Endometrium (tissue), 2 donors: ENCODE measurements at regions not wholly inside any gene's neighbourhood (a gene's known extent, or its start where the extent isn't known, plus 50 kb on each side); places are given as distances from the start of the nearest gene placed in this dataset.

ENCODE experiments used
- FAIRE-seq: peaks from 2 replicates; lab custom pipeline; 2012; peaks lifted over from hg19 to GRCh38; lab: Jason Lieb, UNC
- donor health status: control.
- donor health status: control.

GRCh38 chr17:73694491-73694890, 50.2 kb upstream of the SDK2 start:
- no peak for FAIRE-seq

- no peak for FAIRE-seq
Measured at GRCh38 chr17:73695035-73695738, 50.9 kb upstream of the SDK2 start.

- FAIRE-seq: no peak
Measured at GRCh38 chr17:73696251-73696650, 52.0 kb upstream of the SDK2 start.

- FAIRE-seq: no peak
Measured at GRCh38 chr17:73697872-73698271, 53.6 kb upstream of the SDK2 start.

- no peak for FAIRE-seq
Measured at GRCh38 chr17:73698966-73699365, 54.7 kb upstream of the SDK2 start.

- no peak for FAIRE-seq
Measured at GRCh38 chr17:73701701-73702100, 57.5 kb upstream of the SDK2 start.

GRCh38 chr17:73703192-73703591, 58.9 kb upstream of the SDK2 start:
- no peak for FAIRE-seq

GRCh38 chr17:73703917-73704316, 59.7 kb upstream of the SDK2 start:
- FAIRE-seq: no peak

GRCh38 chr17:73705594-73705993, 61.3 kb upstream of the SDK2 start:
- no peak for FAIRE-seq

- FAIRE-seq: no peak
Measured at GRCh38 chr17:73706428-73706827, 62.2 kb upstream of the SDK2 start.

GRCh38 chr17:73706858-73707257, 62.6 kb upstream of the SDK2 start:
- FAIRE-seq: no peak

- no peak for FAIRE-seq
Measured at GRCh38 chr17:73707358-73707757, 63.1 kb upstream of the SDK2 start.

- FAIRE-seq: no peak
Measured at GRCh38 chr17:73710095-73710592, 65.9 kb upstream of the SDK2 start.

GRCh38 chr17:73711184-73711583, 66.9 kb upstream of the SDK2 start:
- FAIRE-seq: no peak

- FAIRE-seq: no peak
Measured at GRCh38 chr17:73711916-73712315, 67.7 kb upstream of the SDK2 start.

GRCh38 chr17:73713136-73713535, 68.9 kb upstream of the SDK2 start:
- no peak for FAIRE-seq

GRCh38 chr17:73715769-73716168, 71.5 kb upstream of the SDK2 start:
- no peak for FAIRE-seq

- FAIRE-seq: no peak
Measured at GRCh38 chr17:73717690-73718089, 73.4 kb upstream of the SDK2 start.

GRCh38 chr17:73718362-73718761, 74.1 kb upstream of the SDK2 start:
- no peak for FAIRE-seq

GRCh38 chr17:73718912-73719311, 74.7 kb upstream of the SDK2 start:
- no peak for FAIRE-seq

- FAIRE-seq: no peak
Measured at GRCh38 chr17:73719588-73720071, 75.4 kb upstream of the SDK2 start.

- no peak for FAIRE-seq
Measured at GRCh38 chr17:73720187-73720834, 76.1 kb upstream of the SDK2 start.

GRCh38 chr17:73722165-73722564, 77.9 kb upstream of the SDK2 start:
- FAIRE-seq: no peak

GRCh38 chr17:73723317-73723716, 79.1 kb upstream of the SDK2 start:
- FAIRE-seq: no peak
